ENCODE measurements at regions not wholly inside any gene's neighbourhood (a gene's known extent, or its start where the extent isn't known, plus 50 kb on each side); places are given as distances from the start of the nearest gene placed in this dataset.

DNA sequence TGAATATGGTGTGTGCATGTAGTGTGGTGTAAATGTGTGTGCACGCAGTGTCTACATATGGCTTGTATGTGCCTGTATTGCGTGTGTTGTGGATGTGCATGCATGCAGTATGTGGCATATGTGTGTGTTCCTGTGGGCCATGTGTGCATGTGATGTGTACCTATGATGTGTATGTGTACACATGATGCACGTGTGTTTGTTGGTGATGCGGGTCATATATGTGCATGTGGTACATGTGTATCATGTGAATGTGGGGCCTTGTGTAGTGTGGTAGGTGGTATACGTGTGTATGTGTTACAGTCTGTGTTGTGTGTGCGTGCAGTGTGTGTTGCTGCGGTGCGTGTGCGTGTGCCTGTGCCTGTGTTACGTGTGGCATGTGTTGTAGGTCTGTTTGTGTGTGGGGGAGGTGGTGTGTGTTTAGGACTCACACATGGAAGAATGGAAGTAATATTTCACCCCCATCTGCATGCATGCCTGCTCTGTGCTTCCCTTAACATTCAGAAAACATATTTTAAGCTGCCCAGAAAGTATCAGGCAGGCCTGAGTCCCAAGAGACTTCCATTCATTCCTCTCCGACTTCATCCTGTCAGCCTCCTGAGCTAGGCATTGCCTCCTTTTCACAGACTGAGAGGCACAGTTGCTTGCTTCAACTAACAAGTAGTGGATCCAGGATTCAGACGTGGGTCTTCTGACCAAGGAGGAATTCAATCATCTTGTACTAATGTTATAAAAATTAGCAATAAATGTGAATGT lies 55.4 kb upstream of the RUFY1 start:
- H3K4me3 Mint-ChIP-seq (ENCODE audit: unreplicated experiment): no peak overlapping the region
- no peaks in the 10 kb centered on the region for H3K4me1 Mint-ChIP-seq (ENCODE audit: low read depth, unreplicated experiment)

GRCh38 chr5:179488975-179489374 lies 61.4 kb upstream of the RUFY1 start:
- Mint-ChIP-seq H3K36me3 (ENCODE audit: low read depth, unreplicated experiment) (no peaks in the 10 kb centered on the region), H3K9me3 (ENCODE audit: unreplicated experiment) (peaks cover 9% of the 10 kb centered on the region), H3K4me3 (ENCODE audit: unreplicated experiment) (no peak overlapping the region), H3K27me3 (ENCODE audit: low read depth, unreplicated experiment) (peaks cover 11% of the 10 kb centered on the region), H3K27ac (ENCODE audit: unreplicated experiment) (peak overlapping the region; percentile 50), H3K4me1 (ENCODE audit: low read depth, unreplicated experiment) (peaks cover 2% of the 10 kb centered on the region)
- Histone ChIP-seq H3K27me3 (ENCODE audit: insufficient read depth, low read length) (no peaks in the 10 kb centered on the region), H3K79me2 (ENCODE audit: insufficient read depth, low read length) (no peaks in the 10 kb centered on the region), H3K4me2 (ENCODE audit: low read length) (no peak overlapping the region), H4K20me1 (ENCODE audit: insufficient read depth, low read length) (no peaks in the 10 kb centered on the region), H3K36me3 (ENCODE audit: insufficient read depth, low read length) (no peaks in the 10 kb centered on the region), H3K4me3 (ENCODE audit: insufficient read depth, low read depth, low read length) (no peak overlapping the region), H2AFZ (ENCODE audit: low read depth, low read length) (no peak overlapping the region), H3K27ac (ENCODE audit: low read depth, low read length) (no peak overlapping the region), H3K9me3 (ENCODE audit: insufficient read depth, low read depth, low read length) (peaks cover 3% of the 10 kb centered on the region), H3K4me1 (ENCODE audit: insufficient read depth, low read length) (no peaks in the 10 kb centered on the region), H3K9ac (ENCODE audit: low read length) (no peak overlapping the region)
- no peak for DNase-seq (ENCODE audit: low read depth)
- no peak for FAIRE-seq
- no peak for TF ChIP-seq EZH2 (IDR thresholded peaks at IDR 0.05; ENCODE audit: insufficient read depth, low read length)
- no peak for TF ChIP-seq CTCF (IDR thresholded peaks at IDR 0.05; ENCODE audit: insufficient read depth, low read depth, low read length)

More for the DNA sequence above, 55.4 kb upstream of the RUFY1 start:
- Histone ChIP-seq H3K9ac (ENCODE audit: low read length) (no peak overlapping the region), H2AFZ (ENCODE audit: low read depth, low read length) (no peak overlapping the region), H3K4me2 (ENCODE audit: low read length) (no peak overlapping the region), H3K27me3 (ENCODE audit: insufficient read depth, low read length) (no peaks in the 10 kb centered on the region), H3K79me2 (ENCODE audit: insufficient read depth, low read length) (no peaks in the 10 kb centered on the region), H3K27ac (ENCODE audit: low read depth, low read length) (no peak overlapping the region), H3K9me3 (ENCODE audit: insufficient read depth, low read depth, low read length) (no peaks in the 10 kb centered on the region), H3K4me1 (ENCODE audit: insufficient read depth, low read length) (no peaks in the 10 kb centered on the region), H3K4me3 (ENCODE audit: insufficient read depth, low read depth, low read length) (no peak overlapping the region), H3K36me3 (ENCODE audit: insufficient read depth, low read length) (no peaks in the 10 kb centered on the region), H4K20me1 (ENCODE audit: insufficient read depth, low read length) (no peaks in the 10 kb centered on the region)
- Mint-ChIP-seq H3K27ac (ENCODE audit: unreplicated experiment) (no peak overlapping the region), H3K27me3 (ENCODE audit: low read depth, unreplicated experiment) (peaks cover 18% of the 10 kb centered on the region), H3K9me3 (ENCODE audit: unreplicated experiment) (peaks cover 6% of the 10 kb centered on the region), H3K36me3 (ENCODE audit: low read depth, unreplicated experiment) (no peaks in the 10 kb centered on the region)
- TF ChIP-seq CTCF (IDR thresholded peaks at IDR 0.05; ENCODE audit: insufficient read depth, low read depth, low read length) (no peak), EZH2 (IDR thresholded peaks at IDR 0.05; ENCODE audit: insufficient read depth, low read length) (no peak)
- FAIRE-seq: no peak
- DNase-seq (ENCODE audit: low read depth): no peak

DNA sequence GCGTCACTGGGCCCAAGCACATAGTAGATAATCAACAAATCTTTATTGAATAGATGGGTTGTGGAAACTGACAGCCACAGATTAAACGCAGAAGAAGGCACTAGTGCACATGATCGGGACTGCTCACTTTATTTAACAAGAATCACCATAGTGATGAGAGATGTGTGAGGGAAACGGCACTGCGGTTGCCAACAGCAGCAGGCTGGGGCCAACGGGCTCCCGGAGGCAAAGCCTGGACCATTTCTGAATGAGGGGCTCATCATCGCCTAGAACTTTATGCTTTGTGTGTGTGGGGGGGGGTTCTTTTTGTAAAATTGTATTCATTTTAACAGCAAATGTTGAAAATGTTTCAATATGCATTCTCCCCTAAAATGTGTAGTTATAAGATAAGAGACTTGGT lies 61.9 kb upstream of the RUFY1 start:
- H3K9ac ChIP-seq (ENCODE audit: low read length): no peak overlapping the region
- no peaks in the 10 kb centered on the region for H3K79me2 ChIP-seq (ENCODE audit: insufficient read depth, low read length)
- no peaks in the 10 kb centered on the region for H3K36me3 Mint-ChIP-seq (ENCODE audit: low read depth, unreplicated experiment)
- no peaks in the 10 kb centered on the region for H3K36me3 ChIP-seq (ENCODE audit: insufficient read depth, low read length)
- peaks cover 3% of the 10 kb centered on the region for H3K9me3 ChIP-seq (ENCODE audit: insufficient read depth, low read depth, low read length)
- no peak overlapping the region for H3K4me3 ChIP-seq (ENCODE audit: insufficient read depth, low read depth, low read length)
- H3K27ac Mint-ChIP-seq (ENCODE audit: unreplicated experiment): no peak overlapping the region
- H3K27me3 Mint-ChIP-seq (ENCODE audit: low read depth, unreplicated experiment): peaks cover 11% of the 10 kb centered on the region
- DNase-seq (ENCODE audit: low read depth): no peak
- no peak overlapping the region for H2AFZ ChIP-seq (ENCODE audit: low read depth, low read length)
- TF ChIP-seq CTCF (IDR thresholded peaks at IDR 0.05; ENCODE audit: insufficient read depth, low read depth, low read length) (no peak), EZH2 (IDR thresholded peaks at IDR 0.05; ENCODE audit: insufficient read depth, low read length) (no peak)
- FAIRE-seq: no peak
- no peaks in the 10 kb centered on the region for H4K20me1 ChIP-seq (ENCODE audit: insufficient read depth, low read length)
- H3K27ac ChIP-seq (ENCODE audit: low read depth, low read length): no peak overlapping the region
- H3K4me1 Mint-ChIP-seq (ENCODE audit: low read depth, unreplicated experiment): peaks cover 2% of the 10 kb centered on the region
- no peaks in the 10 kb centered on the region for H3K27me3 ChIP-seq (ENCODE audit: insufficient read depth, low read length)
- no peak overlapping the region for H3K4me2 ChIP-seq (ENCODE audit: low read length)
- no peak overlapping the region for H3K4me3 Mint-ChIP-seq (ENCODE audit: unreplicated experiment)
- no peaks in the 10 kb centered on the region for H3K4me1 ChIP-seq (ENCODE audit: insufficient read depth, low read length)
- H3K9me3 Mint-ChIP-seq (ENCODE audit: unreplicated experiment): peaks cover 9% of the 10 kb centered on the region

Measured in astrocyte (in vitro differentiated cells and primary cell).